ENCODE measurements at regions not wholly inside any gene's neighbourhood (a gene's known extent, or its start where the extent isn't known, plus 50 kb on each side); places are given as distances from the start of the nearest gene placed in this dataset.

DNA sequence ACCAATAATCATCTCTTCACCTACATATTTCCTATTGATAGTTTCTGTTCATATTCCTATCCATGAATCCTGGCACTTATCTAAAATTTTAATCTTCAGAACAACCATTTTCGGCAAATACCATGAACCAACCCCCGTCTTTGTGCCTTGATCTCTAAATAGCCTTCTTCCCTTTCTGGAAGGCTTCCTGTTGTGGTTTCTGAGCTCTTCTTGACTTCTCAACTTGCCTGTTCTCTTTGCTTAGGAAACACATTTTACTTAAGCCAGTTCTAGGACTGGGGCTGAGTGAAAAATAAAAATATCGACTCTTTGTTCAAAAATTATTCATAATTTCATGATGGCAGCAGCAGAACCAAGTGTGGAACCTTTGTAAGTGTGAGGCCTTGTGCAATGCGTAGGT, 882.4 kb downstream of the C4orf33 start:
- peaks cover 1% of the 10 kb centered on the region for H3K9me3 Mint-ChIP-seq
- intact Hi-C loops (cut with micrococcal nuclease): no loop called here
- no peak overlapping the region for H3K27ac Mint-ChIP-seq
- POLR2A ChIA-PET: no interaction called here
- TF ChIP-seq, protein P1, sequence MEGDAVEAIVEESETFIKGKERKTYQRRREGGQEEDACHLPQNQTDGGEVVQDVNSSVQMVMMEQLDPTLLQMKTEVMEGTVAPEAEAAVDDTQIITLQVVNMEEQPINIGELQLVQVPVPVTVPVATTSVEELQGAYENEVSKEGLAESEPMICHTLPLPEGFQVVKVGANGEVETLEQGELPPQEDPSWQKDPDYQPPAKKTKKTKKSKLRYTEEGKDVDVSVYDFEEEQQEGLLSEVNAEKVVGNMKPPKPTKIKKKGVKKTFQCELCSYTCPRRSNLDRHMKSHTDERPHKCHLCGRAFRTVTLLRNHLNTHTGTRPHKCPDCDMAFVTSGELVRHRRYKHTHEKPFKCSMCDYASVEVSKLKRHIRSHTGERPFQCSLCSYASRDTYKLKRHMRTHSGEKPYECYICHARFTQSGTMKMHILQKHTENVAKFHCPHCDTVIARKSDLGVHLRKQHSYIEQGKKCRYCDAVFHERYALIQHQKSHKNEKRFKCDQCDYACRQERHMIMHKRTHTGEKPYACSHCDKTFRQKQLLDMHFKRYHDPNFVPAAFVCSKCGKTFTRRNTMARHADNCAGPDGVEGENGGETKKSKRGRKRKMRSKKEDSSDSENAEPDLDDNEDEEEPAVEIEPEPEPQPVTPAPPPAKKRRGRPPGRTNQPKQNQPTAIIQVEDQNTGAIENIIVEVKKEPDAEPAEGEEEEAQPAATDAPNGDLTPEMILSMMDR (IDR thresholded peaks at IDR 0.05): no peak
- ATAC-seq (ENCODE audit: low read depth) (no peak), DNase-seq (no peak)
- no peaks in the 10 kb centered on the region for H3K4me1 Mint-ChIP-seq
- no peaks in the 10 kb centered on the region for H3K27me3 Mint-ChIP-seq
- CTCF ChIA-PET: no interaction called here
- H3K36me3 Mint-ChIP-seq (ENCODE audit: low read depth): no peaks in the 10 kb centered on the region
- H3K4me3 Mint-ChIP-seq: no peak overlapping the region

DNA sequence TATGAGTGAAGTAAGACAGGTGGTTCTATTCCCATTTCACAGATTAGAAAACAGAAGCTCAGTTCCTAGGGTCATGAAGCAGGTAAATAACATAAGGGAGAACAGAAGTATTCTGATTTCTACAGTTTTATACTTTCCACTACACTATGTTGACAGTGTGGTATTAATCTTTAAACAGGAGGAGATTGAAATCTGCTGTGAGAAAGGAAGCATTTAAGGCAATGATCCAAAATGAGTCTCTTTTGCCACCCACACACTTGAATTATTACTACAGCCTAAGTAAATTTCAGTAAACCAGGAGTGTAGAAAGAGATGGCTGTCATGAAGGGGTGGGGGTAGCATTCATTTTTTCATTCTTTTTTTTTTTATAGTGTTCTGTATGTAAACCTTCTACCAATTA, 893.0 kb downstream of the C4orf33 start:
- Mint-ChIP-seq H3K27me3 (no peaks in the 10 kb centered on the region), H3K36me3 (ENCODE audit: low read depth) (no peaks in the 10 kb centered on the region), H3K4me3 (no peak overlapping the region), H3K9me3 (no peaks in the 10 kb centered on the region), H3K27ac (no peak overlapping the region), H3K4me1 (no peaks in the 10 kb centered on the region)
- intact Hi-C loops (cut with micrococcal nuclease): no loop called here
- CTCF ChIA-PET: no interaction called here
- POLR2A ChIA-PET: no interaction called here
- DNase-seq (no peak), ATAC-seq (ENCODE audit: low read depth) (no peak)
- TF ChIP-seq, protein P1 (IDR thresholded peaks at IDR 0.05): no peak

GRCh38 chr4:129994715-129995114, 898.8 kb downstream of the C4orf33 start:
- CTCF ChIA-PET: no interaction called here
- Mint-ChIP-seq H3K27ac (no peak overlapping the region), H3K4me3 (no peak overlapping the region), H3K36me3 (ENCODE audit: low read depth) (no peaks in the 10 kb centered on the region), H3K9me3 (no peaks in the 10 kb centered on the region), H3K4me1 (no peaks in the 10 kb centered on the region), H3K27me3 (no peaks in the 10 kb centered on the region)
- TF ChIP-seq, protein P1 (IDR thresholded peaks at IDR 0.05): no peak
- no peak for DNase-seq
- intact Hi-C loops (cut with micrococcal nuclease): no loop called here
- POLR2A ChIA-PET: no interaction called here
- ATAC-seq (ENCODE audit: low read depth): no peak

GRCh38 chr4:129998436-129999150, 902.6 kb downstream of the C4orf33 start:
- ChIA-PET CTCF (no interaction called here), POLR2A (no interaction called here)
- H3K27ac Mint-ChIP-seq: no peak overlapping the region
- ATAC-seq (ENCODE audit: low read depth) (no peak), DNase-seq (no peak)
- TF ChIP-seq, protein P1 (IDR thresholded peaks at IDR 0.05): no peak
- no peaks in the 10 kb centered on the region for H3K27me3 Mint-ChIP-seq
- no peaks in the 10 kb centered on the region for H3K36me3 Mint-ChIP-seq (ENCODE audit: low read depth)
- H3K4me1 Mint-ChIP-seq: no peaks in the 10 kb centered on the region
- H3K4me3 Mint-ChIP-seq: no peak overlapping the region
- intact Hi-C loops (cut with micrococcal nuclease): no loop called here
- H3K9me3 Mint-ChIP-seq: peaks cover 3% of the 10 kb centered on the region

DNA sequence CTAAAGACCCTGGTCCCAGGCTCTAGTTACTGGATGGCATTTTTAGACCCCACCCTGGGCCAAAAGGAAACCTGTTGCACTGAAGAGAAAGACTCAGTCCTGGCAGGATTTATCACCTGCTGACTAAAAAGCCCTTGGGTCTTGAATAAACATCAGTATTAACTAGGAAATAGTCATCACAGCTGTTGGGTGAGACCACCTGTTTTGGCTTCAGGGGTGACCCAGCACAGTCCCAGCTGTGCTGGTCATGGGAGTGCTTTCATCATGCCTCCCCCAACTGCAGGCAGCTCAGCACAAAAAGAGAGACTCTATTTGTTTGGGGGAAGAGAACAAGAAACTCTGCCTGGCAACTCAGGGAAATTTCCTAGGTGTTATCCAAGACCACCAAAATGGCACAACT, 903.2 kb downstream of the C4orf33 start:
- H3K36me3 Mint-ChIP-seq (ENCODE audit: low read depth): no peaks in the 10 kb centered on the region

More for the DNA sequence above, 903.2 kb downstream of the C4orf33 start:
- Mint-ChIP-seq H3K4me1 (no peaks in the 10 kb centered on the region), H3K4me3 (no peak overlapping the region), H3K27ac (no peak overlapping the region), H3K27me3 (no peaks in the 10 kb centered on the region), H3K9me3 (peaks cover 3% of the 10 kb centered on the region)
- TF ChIP-seq, protein P1 (IDR thresholded peaks at IDR 0.05): no peak
- ChIA-PET POLR2A (no interaction called here), CTCF (no interaction called here)
- DNase-seq: no peak
- intact Hi-C loops (cut with micrococcal nuclease): no loop called here
- no peak for ATAC-seq (ENCODE audit: low read depth)

All from activated B cell treated with CpG ODN at 0.5 μM for 24 hours (primary cell).